ENCODE measurements at regions not wholly inside any gene's neighbourhood (a gene's known extent, or its start where the extent isn't known, plus 50 kb on each side); places are given as distances from the start of the nearest gene placed in this dataset.

DNA sequence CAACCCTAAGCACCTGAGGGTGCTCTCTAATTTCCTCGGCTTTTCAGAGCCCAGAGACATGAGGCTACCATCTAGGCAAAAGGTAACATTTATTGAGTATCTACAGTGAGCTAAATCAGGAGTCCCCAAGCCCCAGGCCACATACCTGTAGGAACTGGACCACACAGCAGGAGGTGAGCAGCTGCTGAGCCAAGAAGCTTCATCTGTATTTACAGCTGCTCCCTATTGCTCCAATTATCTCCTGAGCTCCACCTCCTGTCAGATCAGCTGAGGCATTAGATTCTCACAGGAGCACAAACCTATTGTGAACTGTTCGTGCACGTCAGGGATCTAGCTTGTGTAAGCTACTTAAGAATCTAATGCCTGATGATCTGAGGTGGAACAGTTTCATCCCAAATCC, 70.2 kb downstream of the RND3 start:
- DNase-seq (ENCODE audit: low read depth in 2 of 2) = no peak

- DNase-seq (ENCODE audit: low read depth in 2 of 2) = no peak
Observed at GRCh38 chr2:150415022-150415421, 72.4 kb downstream of the RND3 start.

GRCh38 chr2:150413910-150414309, 73.6 kb downstream of the RND3 start:
- no peak for DNase-seq (ENCODE audit: low read depth in 2 of 2)

DNA sequence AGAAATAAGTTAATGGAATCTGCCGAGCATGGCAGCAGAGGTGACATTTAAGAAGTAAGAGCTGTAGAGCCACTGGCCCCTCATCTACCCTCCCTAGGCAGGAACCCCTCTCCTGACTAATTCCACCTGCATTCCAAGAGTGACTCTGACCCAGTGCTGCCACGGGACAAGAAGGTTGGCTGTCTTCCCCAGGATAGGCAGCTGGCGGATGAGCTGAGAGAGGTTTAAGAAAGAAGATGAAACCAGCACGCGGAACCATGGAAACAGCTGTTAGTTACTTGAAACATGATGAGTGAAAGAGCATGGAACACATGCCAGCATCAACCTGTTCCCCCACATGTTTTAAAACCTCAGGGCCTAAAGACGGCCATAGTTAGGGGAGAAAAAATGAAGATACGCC, 74.1 kb downstream of the RND3 start:
- DNase-seq (ENCODE audit: low read depth in 2 of 2) = no peak

DNA sequence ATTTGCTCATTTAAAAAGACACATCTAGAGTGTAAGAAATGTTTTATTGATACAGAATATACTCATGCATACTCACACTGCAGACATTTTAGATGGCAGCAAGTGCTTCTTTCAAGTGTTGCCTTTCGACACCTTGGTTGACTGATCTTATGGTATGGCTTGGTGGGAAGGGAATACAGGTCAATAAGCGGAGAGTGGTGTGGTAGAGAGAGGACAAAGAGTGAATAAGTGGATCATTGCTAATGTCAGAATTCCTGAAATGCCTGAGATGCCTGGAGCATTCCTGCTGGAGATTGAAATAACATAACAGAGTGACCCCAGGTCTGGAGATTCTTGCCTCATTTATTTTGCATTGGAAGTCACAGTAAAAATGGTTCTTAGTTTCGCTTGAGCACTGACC, 76.7 kb downstream of the RND3 start:
- DNase-seq (ENCODE audit: low read depth in 2 of 2) = peak in 1 of 2 donors; percentile 77

DNA sequence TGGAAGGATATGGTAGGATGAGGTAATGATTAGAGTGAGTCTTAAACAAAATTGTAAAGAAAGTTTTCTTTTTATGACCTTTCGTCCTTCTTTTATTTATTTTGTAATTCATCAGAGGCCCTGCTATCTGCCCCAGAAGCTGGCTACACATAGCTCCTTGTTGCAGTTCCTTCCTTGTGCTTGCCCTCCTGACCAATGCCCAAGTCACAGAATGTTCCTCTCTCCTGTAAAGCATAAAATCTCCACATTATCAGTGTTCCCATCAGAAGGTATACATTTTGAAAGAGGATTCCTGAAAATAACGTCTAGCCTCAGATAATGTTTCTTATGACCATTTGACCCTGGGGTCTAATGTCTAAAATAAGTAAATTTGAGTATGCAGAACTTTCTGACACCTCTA, 78.3 kb downstream of the RND3 start:
- peak in 1 of 2 donors; percentile 54 for DNase-seq (ENCODE audit: low read depth in 2 of 2)

GRCh38 chr2:150404147-150404546, 83.3 kb downstream of the RND3 start:
- DNase-seq (ENCODE audit: low read depth in 2 of 2) = no peak

GRCh38 chr2:150403457-150403856, 84.0 kb downstream of the RND3 start:
- no peak for DNase-seq (ENCODE audit: low read depth in 2 of 2)

- DNase-seq (ENCODE audit: low read depth in 2 of 2) = no peak
Observed at GRCh38 chr2:150402953-150403352, 84.5 kb downstream of the RND3 start.

DNA sequence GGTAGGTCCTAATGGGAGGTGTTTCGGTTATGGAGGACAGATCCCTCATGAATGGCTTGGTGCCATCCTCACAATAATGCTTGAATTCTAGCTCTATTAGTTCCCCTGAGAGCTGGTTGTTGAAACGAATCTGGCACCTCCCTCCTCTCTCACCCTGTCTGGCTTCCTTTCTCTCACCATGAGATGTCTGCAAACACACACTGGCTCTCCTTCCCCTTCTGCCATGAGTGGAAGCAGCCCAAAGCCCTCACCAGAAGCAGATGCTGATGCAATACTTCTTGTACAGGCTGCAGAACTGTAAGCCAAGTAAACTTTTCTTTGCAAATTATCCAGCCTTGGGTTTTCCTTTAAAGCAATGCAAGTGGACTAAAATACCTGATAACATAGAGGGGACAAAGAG, 86.6 kb downstream of the RND3 start:
- DNase-seq (ENCODE audit: low read depth in 2 of 2) = no peak

DNA sequence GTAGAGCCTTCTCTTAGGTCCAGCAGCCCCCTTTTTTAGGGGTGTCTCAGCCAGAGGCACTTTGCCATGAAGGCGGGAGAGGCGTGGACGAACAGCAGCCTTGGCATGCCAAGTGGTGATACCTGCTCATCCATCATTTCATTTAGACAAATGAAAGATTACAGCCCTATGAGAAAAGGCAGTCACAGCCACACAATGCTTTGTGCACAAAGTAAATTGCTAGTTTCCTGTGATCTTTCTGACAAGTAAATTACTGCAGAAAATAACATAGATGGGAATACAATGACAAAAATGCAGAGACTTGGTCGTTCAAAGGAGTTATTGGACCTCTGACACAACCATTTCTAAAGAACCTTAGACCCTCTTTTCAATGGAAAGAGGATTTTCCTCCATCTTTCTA, 94.9 kb downstream of the RND3 start:
- no peak for DNase-seq (ENCODE audit: low read depth in 2 of 2)

GRCh38 chr2:150391779-150392178, 95.7 kb downstream of the RND3 start:
- DNase-seq (ENCODE audit: low read depth in 2 of 2) = no peak

GRCh38 chr2:150389447-150389846, 98.0 kb downstream of the RND3 start:
- no peak for DNase-seq (ENCODE audit: low read depth in 2 of 2)

- no peak for DNase-seq (ENCODE audit: low read depth in 2 of 2)
Observed at GRCh38 chr2:150388289-150388625, 99.2 kb downstream of the RND3 start.

- no peak for DNase-seq (ENCODE audit: low read depth in 2 of 2)
Observed at GRCh38 chr2:150387586-150388288, 99.7 kb downstream of the RND3 start.

DNA sequence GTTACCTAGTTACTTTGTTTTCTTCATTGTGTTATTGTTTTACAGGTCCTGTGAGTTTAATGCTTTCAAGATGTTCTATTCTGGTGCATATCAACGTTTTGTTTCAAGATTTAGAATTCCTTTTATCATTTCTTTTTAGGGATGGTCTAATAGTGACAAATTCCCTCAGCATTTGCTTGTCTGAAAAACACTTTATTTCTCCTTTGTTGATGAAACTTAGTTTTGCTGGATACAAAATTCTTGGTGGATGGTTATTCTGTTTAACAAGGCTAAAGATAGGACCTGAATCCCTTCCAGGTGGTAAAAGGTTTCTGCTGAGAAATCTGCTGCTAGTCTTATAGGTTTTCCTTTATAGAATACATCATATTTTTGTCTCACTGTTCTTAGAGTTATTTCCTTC, 102.3 kb downstream of the RND3 start:
- no peak for DNase-seq (ENCODE audit: low read depth in 2 of 2)

DNA sequence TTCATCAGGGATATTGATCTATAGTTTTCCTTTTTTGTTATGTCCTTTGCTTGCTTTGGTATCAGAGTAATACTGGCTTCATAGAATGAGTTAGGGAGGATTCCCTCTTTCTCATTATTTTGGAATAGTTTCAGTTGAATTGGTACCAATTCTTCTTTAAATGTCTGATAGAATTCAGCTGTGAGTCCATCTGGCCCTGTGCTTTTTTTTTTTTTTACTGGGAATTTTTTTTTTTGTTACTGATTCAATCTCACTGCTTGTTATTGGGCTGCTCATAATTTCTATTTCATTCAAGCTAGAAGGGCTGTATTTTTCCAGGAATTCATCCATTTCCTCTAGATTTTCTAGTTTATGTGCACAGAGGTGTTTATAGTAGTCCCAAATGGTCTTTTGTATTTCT, 103.9 kb downstream of the RND3 start:
- no peak for DNase-seq (ENCODE audit: low read depth in 2 of 2)

- DNase-seq (ENCODE audit: low read depth in 2 of 2) = no peak
Observed at GRCh38 chr2:150379166-150379565, 108.3 kb downstream of the RND3 start.

GRCh38 chr2:150378686-150379085, 108.8 kb downstream of the RND3 start:
- DNase-seq (ENCODE audit: low read depth in 2 of 2) = no peak

DNA sequence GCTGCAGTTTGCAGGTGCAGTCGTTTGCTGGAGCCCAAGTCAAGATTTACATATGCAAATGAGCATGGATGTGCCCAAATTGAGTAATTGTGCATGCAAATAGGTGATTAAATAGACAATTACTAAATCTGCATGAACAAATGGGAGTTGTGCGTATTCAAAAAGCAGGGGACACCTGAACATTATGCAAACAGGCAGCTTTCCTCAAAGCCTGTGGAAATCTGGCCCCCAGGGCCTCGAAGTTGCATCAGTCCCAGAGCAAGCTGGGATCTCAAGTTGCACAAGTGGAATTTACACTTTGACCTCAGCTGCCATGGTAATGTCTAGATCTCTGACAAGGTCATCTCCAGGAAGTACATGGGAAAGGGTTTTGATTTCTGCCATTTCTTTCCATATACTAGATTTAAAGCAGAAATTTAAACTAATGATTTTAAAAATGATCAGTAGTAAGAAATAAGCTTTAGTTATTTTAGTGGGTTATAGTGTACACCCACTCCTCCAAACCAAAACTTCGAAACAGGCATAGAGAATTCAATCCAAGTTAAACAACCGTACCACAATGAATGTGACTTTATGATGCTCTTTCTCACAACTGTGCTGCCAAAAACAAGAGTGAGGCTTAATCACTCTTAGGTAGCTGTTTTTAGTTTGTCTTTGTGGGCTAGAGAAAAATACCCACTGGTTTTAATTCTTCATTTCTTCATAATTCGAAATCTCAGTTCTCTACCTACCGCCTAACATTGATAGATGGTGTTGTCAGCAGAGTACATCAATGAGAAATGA, 110.7 kb downstream of the RND3 start:
- DNase-seq (ENCODE audit: low read depth in 2 of 2) = no peak

DNA sequence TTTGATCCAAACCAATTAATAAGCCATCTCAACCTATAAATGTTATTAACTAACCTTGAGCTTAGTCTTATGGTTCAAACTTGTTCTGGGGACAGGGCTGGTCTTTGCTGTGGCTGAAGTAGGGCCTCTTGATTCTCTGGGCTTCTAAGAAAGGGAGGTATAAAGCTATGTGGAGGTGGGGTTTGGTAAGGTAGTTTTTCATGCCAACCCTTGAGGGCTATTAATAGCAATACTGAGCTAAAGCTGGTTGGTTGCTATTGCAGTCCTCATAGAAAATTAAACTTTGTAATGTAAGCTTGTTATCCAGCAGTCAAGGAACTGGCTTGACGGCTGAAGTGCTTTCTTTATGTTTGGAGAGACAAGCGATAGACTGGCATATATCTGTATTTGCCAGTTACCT, 112.1 kb downstream of the RND3 start:
- DNase-seq (ENCODE audit: low read depth in 2 of 2) = no peak

DNA sequence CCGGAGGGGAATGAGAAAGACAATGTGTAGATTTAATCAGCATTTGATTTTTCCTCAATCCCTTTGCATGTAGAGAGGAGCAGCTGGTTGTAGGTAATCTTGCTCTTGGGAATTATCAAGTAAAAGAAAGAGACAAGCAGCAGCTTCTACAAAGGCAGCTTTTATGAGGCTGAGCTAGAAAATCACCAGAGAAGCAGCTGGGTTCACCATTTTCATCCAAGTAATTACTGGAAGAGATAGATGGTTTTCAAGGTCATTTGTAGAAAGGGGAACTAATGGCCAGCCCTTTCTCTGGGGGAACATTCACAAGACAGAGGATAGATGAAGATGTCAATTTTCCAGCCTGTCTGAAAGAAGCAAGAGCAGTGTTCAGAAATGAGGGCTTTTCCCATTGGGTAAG, 113.0 kb downstream of the RND3 start:
- no peak for DNase-seq (ENCODE audit: low read depth in 2 of 2)

DNA sequence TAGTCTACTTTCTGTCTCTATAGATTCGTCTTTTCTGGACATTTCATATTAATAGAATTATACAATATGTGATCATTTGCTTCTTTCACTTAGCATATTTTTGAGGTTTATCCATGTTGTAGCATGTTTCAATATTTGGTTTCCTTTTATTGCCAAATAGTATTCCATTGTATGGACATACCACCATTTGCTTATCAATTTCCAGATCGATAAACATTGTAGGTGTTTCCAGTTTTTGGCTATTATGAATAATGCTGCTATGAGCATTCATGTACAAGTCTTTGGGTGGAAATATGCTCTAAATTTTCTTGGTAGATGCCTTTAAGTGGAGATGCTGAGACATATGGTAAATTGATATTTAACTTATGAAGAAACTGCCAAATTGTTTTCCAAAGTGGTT, 114.1 kb downstream of the RND3 start:
- DNase-seq (ENCODE audit: low read depth in 2 of 2) = no peak
